Activated CD8-positive, alpha-beta memory T cell treated with anti-CD3 and anti-CD28 coated beads, Interleukin-2, amount 50 U/mL, for 4 hours (primary cell): ENCODE measurements at regions not wholly inside any gene's neighbourhood (a gene's known extent, or its start where the extent isn't known, plus 50 kb on each side); places are given as distances from the start of the nearest gene placed in this dataset.
"Not testable (repeated sequence)": the region's sequence is repeated elsewhere in the genome, so short reads cannot be mapped to it uniquely, and the experiment has no call there.

ENCODE experiments used
- DNase-seq: peaks from one replicate; pipeline ENCODE4 v3.0.0-alpha.2; 2020

DNA sequence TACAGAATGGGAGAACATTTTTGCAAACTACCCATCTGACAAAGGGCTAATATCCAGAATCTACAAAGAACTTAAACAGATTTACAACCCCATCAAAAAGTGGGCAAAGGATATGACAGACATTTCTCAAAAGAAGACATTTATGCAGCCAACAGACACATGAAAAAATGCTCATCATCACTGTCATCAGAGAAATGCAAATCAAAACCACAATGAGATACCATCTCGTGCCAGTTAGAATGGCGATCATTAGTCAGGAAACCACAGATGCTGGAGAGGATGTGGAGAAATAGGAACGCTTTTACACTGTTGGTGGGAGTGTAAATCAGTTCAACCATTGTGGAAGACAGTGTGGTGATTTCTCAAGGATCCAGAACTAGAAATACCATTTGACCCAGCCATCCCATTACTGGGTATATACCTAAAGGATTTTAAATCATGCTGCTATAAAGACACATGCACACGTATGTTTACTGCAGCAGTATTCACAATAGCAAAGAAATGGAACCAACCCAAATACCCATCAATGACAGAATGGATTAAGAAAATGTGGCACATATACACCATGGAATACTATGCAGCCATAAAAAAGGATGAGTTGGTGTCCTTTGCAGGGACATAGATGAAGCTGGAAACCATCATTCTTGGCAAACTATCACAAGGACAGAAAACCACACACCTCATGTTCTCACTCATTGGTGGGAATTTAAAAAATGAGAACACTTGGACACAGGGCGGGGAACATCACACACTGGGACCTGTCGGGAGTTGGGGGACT lies 317.7 kb upstream of the THBS1 start:
- not testable (repeated sequence) for DNase-seq

- no peak for DNase-seq
These were observed 315.6 kb upstream of the THBS1 start for GRCh38 chr15:39265261-39265660.

GRCh38 chr15:39266890-39267289 lies 314.0 kb upstream of the THBS1 start:
- DNase-seq, result no peak

DNA sequence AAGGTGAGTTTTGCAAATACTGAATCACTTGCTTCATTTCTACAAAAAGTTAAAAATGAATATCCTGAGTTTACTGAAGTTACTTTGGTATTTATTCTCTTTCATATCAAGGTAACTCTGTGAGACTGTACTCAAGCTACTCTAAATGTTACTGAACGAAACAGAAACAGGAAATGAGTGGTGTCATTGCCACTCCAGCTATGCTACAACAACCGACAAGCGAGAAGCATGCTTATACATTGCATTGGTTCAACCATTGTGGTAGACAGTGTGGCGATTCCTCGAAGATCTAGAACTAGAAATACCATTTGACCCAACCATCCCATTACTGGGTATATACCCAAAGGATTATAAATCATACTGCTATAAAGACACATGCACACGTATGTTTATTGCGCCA lies 313.2 kb upstream of the THBS1 start:
- DNase-seq, result no peak

GRCh38 chr15:39269352-39269751 lies 311.5 kb upstream of the THBS1 start:
- no peak for DNase-seq

DNA sequence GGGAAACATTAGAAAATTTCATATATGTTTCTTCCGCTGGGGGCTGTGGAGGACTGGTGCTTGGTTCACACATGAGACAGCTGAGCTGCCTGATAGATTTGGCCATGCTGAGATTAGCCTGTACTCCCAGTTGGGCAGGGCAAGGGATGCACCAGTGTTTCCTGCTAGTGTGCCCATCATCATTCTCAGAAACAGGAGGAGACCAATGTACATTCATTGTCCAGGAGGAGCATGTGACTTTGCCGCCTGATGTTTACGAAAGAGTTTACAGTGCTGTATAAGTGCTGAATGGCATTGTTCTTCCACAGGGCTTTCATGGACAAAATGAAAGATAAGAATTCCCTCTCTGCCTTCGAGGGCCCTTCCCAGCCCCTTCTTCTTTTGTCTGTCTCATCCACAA lies 311.1 kb upstream of the THBS1 start:
- DNase-seq, result no peak

GRCh38 chr15:39270221-39270855 lies 310.5 kb upstream of the THBS1 start:
- no peak for DNase-seq

- no peak for DNase-seq
These were observed 309.9 kb upstream of the THBS1 start for GRCh38 chr15:39270934-39271333.

- no peak for DNase-seq
These were observed 308.0 kb upstream of the THBS1 start for GRCh38 chr15:39272901-39273300.

GRCh38 chr15:39273717-39274411 lies 307.0 kb upstream of the THBS1 start:
- DNase-seq, result no peak

GRCh38 chr15:39275066-39275465 lies 305.8 kb upstream of the THBS1 start:
- DNase-seq, result no peak

DNA sequence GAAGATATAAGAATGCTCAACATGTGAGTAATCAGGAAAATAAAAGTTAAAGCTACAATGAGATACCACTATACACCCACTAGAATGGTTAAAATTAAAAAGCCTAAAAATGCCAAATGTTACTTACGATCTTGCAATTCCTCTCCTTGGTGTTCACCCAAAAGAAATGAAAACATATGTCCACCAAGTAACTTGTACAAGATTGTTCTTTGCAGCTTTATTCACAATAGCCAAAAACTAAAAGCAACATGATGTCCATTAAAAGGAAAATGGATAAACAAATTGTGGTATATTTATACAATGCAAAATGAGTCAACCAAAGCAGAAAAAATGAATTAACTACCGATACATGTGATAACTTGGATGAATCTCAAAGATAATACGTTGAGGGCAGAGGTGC lies 301.6 kb upstream of the THBS1 start:
- DNase-seq, result no peak

DNA sequence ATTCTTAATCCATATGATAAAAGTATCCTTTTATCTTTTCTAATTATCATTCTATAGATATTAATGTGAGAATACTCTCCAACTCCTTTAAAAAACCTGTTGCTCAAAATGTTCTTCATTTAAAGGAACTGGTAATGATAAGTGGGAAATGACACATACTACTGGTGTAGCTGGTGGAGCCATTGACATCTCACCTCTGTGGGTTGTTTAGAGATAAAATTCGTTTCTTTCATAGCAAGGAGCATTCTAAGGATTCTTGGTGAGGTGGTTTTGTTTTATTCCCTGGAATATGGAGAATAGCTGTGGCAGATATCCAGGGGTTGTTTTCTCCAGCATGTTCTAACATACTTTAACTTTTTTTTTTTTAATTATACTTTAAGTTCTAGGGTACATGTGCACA lies 299.8 kb upstream of the THBS1 start:
- no peak for DNase-seq

DNA sequence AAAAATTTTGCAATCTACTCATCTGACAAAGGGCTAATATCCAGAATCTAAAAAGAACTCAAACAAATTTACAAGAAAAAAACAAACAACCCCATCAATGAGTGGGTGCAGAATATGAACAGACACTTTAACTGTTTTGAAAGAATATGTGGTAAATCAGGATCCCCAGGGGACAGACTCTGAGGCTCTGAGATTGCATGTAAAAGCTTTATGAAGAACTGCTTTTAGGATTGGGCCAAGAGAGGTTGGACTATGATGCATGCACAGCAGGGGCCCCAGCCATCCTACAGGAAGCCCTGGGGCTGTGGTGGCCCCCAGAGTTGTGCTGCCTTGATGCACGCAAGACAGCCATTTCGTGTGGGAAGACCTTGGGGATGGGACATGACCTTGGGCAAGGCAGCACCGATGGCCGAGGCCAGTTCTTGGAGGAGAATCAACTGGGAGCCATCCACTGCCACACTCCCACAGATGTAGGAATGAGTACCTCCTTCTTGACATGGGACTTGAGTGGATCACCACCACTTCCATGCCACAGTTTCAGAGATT lies 298.1 kb upstream of the THBS1 start:
- no peak for DNase-seq

GRCh38 chr15:39283531-39283930 lies 297.3 kb upstream of the THBS1 start:
- no peak for DNase-seq

DNA sequence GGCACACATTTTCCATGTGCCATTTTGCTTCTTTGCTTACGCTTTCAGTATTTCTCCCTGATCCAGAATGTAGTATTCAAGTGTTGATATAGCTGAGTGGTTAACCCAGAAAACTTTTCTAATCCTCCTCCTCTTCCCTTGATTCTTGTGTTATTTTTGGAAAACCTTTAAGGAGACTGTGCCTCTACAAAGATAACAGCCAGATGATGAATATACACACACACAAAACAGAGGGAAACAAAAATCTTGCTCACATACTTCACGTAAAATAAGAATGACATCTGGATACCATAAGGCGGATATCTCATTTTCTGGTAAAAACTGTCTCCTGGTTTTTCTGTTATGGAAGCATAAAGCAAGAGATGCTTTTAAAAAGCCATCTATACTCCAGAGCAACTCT lies 295.8 kb upstream of the THBS1 start:
- no peak for DNase-seq

GRCh38 chr15:39285663-39286062 lies 295.2 kb upstream of the THBS1 start:
- no peak for DNase-seq

DNA sequence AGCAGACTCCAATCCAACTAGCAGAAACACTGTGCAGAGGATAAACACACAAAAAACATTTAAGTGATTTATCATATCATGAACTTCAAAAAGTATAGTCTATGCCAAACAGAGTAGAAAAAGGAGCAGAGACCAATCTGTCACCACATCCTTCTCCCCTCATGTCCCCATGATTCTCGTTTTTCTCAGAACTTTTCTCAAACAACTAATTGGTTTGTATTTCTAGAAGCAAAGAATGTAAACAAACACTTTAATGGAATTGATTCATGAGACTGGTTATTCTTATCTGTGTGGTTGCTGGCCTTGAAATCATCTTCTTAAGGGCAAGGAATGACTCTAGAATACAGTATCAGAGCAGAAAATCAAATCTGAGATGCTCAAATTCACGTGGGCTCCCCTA lies 294.2 kb upstream of the THBS1 start:
- no peak for DNase-seq

DNA sequence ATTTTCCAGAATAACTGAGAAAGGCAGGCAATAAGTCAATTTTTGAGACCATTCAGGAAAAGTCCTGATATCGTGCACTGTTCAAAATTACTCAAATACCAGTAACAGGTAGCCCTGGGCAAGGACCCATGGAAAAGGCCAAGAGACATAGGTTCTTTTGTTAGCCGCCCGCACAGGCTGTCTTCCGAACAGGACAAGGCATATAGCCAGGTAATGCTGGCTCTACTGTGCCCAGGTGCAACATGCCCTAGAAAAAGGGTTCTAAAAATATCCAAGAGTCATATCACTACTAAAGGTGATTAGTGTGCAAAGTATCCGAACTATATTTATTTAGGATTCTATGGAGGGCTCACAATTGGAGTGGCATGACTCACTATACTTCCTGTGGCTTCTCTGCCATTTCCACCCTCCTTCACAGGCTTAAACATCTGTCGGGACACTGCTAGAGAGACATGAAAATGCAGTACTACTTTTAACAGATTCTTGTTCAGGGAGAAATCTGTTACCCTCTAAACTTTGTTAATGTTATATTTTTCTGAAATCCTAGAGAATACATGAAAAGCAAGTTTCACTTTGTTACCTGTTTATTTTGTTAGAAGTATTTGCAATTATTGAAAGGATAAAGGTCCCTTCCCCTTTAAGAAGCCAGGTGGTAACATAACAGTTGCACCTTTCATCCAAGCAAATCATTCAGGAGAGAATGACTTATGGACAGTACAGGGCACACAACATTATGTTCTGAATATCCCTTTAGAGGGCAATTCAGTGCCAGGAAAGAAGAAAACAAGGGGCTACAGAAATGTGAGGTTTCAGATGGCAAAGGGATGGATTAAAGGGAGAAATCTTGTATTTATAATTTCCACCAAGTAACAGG lies 293.3 kb upstream of the THBS1 start:
- no peak for DNase-seq

DNA sequence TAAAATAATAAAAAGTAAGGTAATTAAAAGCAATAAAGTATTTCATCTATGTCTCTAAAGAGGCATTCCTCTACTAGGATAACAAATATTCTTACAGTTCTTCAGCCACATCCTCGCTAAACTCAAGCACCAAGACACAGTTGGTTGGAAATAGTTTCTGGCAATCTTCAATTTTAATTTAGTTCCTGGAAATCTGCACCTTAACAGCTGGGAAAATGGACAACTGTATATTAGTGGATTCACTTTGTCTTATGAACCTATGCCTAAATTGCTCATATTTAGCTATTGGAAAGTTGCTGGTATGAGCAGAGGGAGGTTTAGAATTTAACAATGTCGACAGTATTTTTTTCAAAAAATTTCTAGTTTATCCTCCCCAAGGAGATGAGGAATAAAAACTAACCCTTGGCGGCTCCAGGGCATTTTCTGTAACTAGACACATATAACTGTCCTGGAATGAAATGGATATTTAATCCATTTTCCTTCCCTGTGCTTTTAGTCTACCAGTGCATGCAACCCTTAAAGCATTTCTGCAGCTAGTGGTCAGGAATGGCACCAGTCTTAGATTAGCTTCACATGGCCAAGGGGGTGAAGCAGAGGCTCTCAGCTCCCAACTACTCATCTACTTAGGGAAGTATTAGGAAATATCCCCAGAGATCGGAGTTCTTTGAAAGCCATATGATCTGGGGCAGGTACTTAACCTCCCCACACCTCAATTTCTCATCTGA lies 290.0 kb upstream of the THBS1 start:
- DNase-seq, result no peak

DNA sequence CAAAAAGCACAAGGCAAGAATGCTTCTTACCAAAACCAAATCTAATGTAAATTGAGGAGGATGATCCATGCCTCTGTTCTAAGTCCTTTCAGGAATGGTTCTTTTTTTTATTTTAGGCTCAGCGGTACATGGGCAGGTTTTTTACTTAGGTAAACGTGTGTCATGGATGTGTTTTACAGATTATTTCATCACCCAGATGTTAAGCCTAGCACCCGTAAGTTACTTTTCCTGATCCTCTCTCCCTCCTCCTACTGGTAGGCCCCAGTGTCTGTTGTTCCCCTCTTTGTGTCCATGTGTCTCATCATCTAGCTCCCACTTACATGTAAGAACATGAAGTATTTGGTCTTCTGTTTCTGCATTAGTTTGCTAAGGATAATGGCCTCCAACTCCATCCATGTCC lies 289.2 kb upstream of the THBS1 start:
- DNase-seq, result no peak

GRCh38 chr15:39296955-39297354 lies 283.9 kb upstream of the THBS1 start:
- no peak for DNase-seq
